ENCODE measurements at regions not wholly inside any gene's neighbourhood (a gene's known extent, or its start where the extent isn't known, plus 50 kb on each side); places are given as distances from the start of the nearest gene placed in this dataset.

DNA sequence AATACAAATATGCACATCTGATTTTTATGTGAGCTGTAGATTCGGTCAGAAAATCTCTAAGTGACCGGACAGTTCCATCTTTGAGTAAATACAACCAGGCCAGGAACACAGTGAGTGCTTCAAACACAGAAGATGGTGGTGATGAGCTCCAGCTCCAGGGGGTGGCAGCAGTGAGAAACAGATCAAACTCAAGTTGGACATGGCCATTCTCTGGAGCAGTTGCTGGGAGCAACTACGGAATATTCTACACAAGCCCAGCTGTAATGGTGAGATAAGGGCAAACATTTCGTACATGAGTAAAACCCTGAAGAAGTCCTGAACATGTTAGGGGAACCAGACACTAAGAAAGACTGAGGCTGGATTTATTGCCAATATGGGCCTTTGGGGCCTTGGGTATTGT is 100.7 kb downstream of the BARHL2 start:
- WGBS (ENCODE audit: low lambda C conversion rate, missing lambda C conversion rate): 67% methylated on average over 4 of the region's 4 CpGs
- H4K20me1 ChIP-seq (ENCODE audit: insufficient read depth, poor library complexity, severe bottlenecking): no peaks in the 10 kb centered on the region
- DNase-seq (ENCODE audit: low spot score): peak; percentile 16
- H3K36me3 ChIP-seq (replicated peaks; ENCODE audit: insufficient read depth, low read depth): no peaks in the 10 kb centered on the region
- no peak overlapping the region for H2AFZ ChIP-seq
- H3K9me2 ChIP-seq (replicated peaks; ENCODE audit: insufficient read depth): no peaks in the 10 kb centered on the region
- TF ChIP-seq EZH2 (IDR thresholded peaks at IDR 0.05; ENCODE audit: borderline replicate concordance): no peak
- TF ChIP-seq CTCF (IDR thresholded peaks at IDR 0.05; ENCODE audit: poor library complexity): peak; percentile 27
- TF ChIP-seq EZH2phosphoT487 (IDR thresholded peaks at IDR 0.05; ENCODE audit: low read depth, severe bottlenecking, unreplicated experiment): no peak
- no peak overlapping the region for H3K4me2 ChIP-seq
- H3K79me2 ChIP-seq: no peaks in the 10 kb centered on the region
- H3K27me3 ChIP-seq: no peaks in the 10 kb centered on the region
- no peak overlapping the region for H3K27ac ChIP-seq
- no peak overlapping the region for H3K4me3 ChIP-seq
- no peaks in the 10 kb centered on the region for H3K4me1 ChIP-seq (ENCODE audit: insufficient read depth)
- H3K9me3 ChIP-seq (ENCODE audit: low read depth): no peaks in the 10 kb centered on the region

GRCh38 chr1:90614872-90615271 is 102.2 kb downstream of the BARHL2 start:
- Histone ChIP-seq H3K4me3 (no peak overlapping the region), H3K4me1 (ENCODE audit: insufficient read depth) (no peaks in the 10 kb centered on the region), H3K9me3 (ENCODE audit: low read depth) (no peaks in the 10 kb centered on the region), H3K27me3 (no peaks in the 10 kb centered on the region), H3K4me2 (no peak overlapping the region), H4K20me1 (ENCODE audit: insufficient read depth, poor library complexity, severe bottlenecking) (no peaks in the 10 kb centered on the region), H3K27ac (no peak overlapping the region), H3K36me3 (replicated peaks; ENCODE audit: insufficient read depth, low read depth) (no peaks in the 10 kb centered on the region), H3K79me2 (no peaks in the 10 kb centered on the region), H2AFZ (no peak overlapping the region), H3K9me2 (replicated peaks; ENCODE audit: insufficient read depth) (no peaks in the 10 kb centered on the region)
- WGBS (ENCODE audit: low lambda C conversion rate, missing lambda C conversion rate): 58% methylated on average over 1 of the region's 1 CpG
- TF ChIP-seq EZH2phosphoT487 (IDR thresholded peaks at IDR 0.05; ENCODE audit: low read depth, severe bottlenecking, unreplicated experiment): no peak
- peak; percentile 31 for TF ChIP-seq CTCF (IDR thresholded peaks at IDR 0.05; ENCODE audit: poor library complexity)
- no peak for DNase-seq (ENCODE audit: low spot score)

- Histone ChIP-seq H3K27me3 (no peaks in the 10 kb centered on the region), H3K4me1 (ENCODE audit: insufficient read depth) (no peaks in the 10 kb centered on the region), H2AFZ (no peak overlapping the region), H3K79me2 (no peaks in the 10 kb centered on the region), H3K36me3 (replicated peaks; ENCODE audit: insufficient read depth, low read depth) (no peaks in the 10 kb centered on the region), H3K9me3 (ENCODE audit: low read depth) (no peaks in the 10 kb centered on the region), H3K4me3 (no peak overlapping the region), H3K4me2 (no peak overlapping the region), H3K9me2 (replicated peaks; ENCODE audit: insufficient read depth) (no peaks in the 10 kb centered on the region), H3K27ac (no peak overlapping the region), H4K20me1 (ENCODE audit: insufficient read depth, poor library complexity, severe bottlenecking) (no peaks in the 10 kb centered on the region)
- no peak for DNase-seq (ENCODE audit: low spot score)
- no peak for TF ChIP-seq EZH2phosphoT487 (IDR thresholded peaks at IDR 0.05; ENCODE audit: low read depth, severe bottlenecking, unreplicated experiment)
- TF ChIP-seq CTCF (IDR thresholded peaks at IDR 0.05; ENCODE audit: poor library complexity): no peak
- no peak for TF ChIP-seq EZH2 (IDR thresholded peaks at IDR 0.05; ENCODE audit: borderline replicate concordance)
- WGBS (ENCODE audit: low lambda C conversion rate, missing lambda C conversion rate): 46% methylated on average over 5 of the region's 5 CpGs
Observed at GRCh38 chr1:90613371-90613770, 103.7 kb downstream of the BARHL2 start.

GRCh38 chr1:90612033-90612432 is 105.1 kb downstream of the BARHL2 start:
- Histone ChIP-seq H3K4me2 (no peak overlapping the region), H3K4me1 (ENCODE audit: insufficient read depth) (no peaks in the 10 kb centered on the region), H3K79me2 (no peaks in the 10 kb centered on the region), H3K36me3 (replicated peaks; ENCODE audit: insufficient read depth, low read depth) (no peaks in the 10 kb centered on the region), H3K27me3 (no peaks in the 10 kb centered on the region), H3K9me2 (replicated peaks; ENCODE audit: insufficient read depth) (no peaks in the 10 kb centered on the region), H4K20me1 (ENCODE audit: insufficient read depth, poor library complexity, severe bottlenecking) (no peaks in the 10 kb centered on the region), H3K27ac (no peak overlapping the region), H3K9me3 (ENCODE audit: low read depth) (no peaks in the 10 kb centered on the region), H3K4me3 (no peak overlapping the region), H2AFZ (no peak overlapping the region)
- no peak for DNase-seq (ENCODE audit: low spot score)
- TF ChIP-seq EZH2phosphoT487 (IDR thresholded peaks at IDR 0.05; ENCODE audit: low read depth, severe bottlenecking, unreplicated experiment) (no peak), EZH2 (IDR thresholded peaks at IDR 0.05; ENCODE audit: borderline replicate concordance) (no peak), CTCF (IDR thresholded peaks at IDR 0.05; ENCODE audit: poor library complexity) (no peak)
- WGBS (ENCODE audit: low lambda C conversion rate, missing lambda C conversion rate): 97% methylated on average over 2 of the region's 2 CpGs
